ENCODE measurements at regions not wholly inside any gene's neighbourhood (a gene's known extent, or its start where the extent isn't known, plus 50 kb on each side); places are given as distances from the start of the nearest gene placed in this dataset.

DNA sequence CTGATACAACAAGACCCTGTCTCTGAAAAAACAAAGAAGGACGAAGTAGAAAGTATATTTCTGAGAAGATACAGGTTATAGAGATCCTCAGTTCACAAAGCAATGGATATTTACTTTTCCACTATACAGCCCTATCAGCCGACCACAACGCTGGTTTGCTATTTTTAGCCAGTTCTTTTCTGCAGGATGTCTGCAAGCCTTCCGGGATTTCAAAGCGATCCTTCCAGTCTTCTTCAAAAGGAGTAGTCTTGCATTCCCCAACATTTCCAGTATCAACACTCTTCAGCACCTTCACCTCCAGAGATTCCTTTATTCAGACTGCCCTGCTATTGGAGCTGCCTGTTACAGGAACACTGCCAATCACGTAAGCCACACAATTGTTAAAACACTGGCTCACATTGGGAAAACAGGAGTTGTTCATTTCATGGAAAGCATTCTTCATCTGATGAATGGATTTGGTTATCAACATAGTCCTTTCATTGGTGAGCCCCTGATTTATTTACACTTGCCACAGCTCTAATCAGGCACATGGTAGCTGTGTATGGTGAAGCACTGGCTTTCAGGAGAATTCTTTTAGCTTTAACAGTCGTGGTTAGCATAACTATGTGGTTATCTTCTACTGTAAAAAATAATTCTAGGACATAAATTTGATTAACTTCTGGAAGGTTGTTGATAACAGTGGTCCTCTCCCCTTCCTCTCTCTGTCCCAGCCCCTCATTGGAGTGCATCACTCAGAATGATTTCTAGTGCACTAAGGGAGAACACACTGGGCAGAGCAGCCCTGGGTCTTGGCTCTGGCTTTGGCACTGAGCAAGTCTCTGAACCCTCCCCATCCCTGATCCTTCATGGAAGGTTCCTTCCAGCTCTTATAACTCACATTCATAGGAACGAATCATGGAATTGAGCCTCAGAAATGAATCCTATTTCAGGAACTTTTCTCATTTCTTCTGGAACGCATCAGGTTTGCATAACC lies 109.9 kb upstream of the SORBS2 start:
- FAIRE-seq (no peak), DNase-seq (ENCODE audit: extremely low spot score, insufficient read length, low read depth) (no peak)

DNA sequence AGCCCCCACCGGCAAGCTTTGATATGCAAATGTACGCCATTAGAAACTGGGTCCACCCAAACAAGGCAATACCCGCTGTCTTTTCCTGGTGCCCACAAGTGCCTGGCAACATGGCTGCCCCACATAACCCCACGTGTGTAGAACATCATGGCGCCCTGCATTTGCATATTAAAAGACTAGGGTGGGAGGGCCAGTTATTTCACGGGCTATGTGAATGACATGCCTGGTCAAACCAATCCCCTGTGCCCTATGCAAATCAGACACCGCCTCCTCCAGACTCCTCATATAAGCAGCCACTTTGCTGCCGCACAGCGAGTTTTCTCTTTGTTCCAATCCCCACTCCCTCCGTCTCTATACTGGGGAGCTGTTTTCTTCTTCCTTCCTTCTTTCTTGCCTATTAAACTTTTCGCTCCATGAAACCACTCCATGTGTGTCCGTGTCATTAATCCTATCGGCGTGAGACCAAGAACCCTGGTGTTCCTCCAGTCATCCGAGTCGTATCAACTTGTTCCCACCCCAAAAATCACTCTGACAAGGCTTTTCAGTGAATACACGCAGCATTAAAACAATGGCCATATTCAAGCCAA lies 112.6 kb upstream of the SORBS2 start:
- FAIRE-seq (no peak), DNase-seq (ENCODE audit: extremely low spot score, insufficient read length, low read depth) (no peak)

DNA sequence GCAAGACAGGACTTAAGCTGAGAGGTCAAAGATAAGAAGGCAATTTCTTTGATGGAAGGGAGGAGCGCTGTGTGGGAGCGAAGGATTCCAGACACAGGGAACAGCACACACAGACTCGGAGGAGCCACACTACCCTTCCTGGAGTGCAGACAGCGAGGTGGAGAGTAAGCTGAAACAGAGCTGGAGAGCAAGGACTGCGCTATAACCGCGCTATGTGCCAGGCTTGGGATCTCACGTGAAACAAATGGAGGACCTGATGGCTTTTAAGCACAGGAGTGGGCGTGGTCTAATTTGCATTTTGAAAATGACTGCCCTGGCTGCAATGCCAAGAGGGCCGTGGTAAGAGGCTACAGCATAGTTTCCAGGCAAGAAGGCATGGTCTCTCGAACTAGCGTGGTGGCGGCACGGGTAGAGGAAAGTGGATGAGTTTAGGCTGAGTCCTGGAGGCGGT lies 113.9 kb upstream of the SORBS2 start:
- DNase-seq (ENCODE audit: extremely low spot score, insufficient read length, low read depth) (no peak), FAIRE-seq (no peak)

DNA sequence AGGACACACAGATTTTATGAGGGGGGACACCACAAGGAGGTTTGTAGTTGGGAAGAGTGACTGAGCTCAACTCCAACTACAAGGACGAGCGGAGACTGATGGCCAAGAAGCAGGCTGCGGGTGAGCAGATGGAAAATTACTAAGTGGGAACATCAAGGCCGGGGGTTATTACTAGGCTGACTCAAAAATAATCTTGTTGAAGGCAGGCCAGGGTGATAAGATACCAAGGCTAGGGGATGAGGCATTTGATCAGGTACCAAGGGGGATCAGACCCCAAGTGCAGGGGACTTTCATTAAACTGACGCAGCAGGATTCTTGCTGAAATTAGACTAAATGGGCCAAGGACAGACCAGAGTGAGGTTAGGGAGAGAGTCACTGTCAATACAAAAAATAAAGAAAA lies 119.4 kb upstream of the SORBS2 start:
- DNase-seq (ENCODE audit: extremely low spot score, insufficient read length, low read depth) (no peak), FAIRE-seq (no peak)

DNA sequence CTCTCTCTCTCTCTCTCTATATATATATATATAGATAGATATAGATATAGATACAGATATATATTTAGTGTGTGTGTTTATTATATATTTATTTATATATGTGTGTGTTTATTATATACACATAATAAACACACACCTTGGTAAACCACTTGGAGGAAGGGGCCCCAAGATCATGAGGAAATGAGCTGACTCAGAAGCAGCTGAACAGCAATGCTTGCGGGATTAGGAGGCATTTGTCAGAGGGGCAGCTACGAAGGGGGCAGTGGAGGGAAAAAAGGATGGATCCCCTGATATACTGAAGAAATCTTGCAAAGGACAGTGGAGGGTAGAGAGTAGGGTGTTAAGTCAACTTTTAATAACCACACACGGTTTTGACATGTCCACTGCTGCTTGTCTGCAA lies 120.0 kb upstream of the SORBS2 start:
- DNase-seq (ENCODE audit: extremely low spot score, insufficient read length, low read depth), result no peak
- no peak for FAIRE-seq

DNA sequence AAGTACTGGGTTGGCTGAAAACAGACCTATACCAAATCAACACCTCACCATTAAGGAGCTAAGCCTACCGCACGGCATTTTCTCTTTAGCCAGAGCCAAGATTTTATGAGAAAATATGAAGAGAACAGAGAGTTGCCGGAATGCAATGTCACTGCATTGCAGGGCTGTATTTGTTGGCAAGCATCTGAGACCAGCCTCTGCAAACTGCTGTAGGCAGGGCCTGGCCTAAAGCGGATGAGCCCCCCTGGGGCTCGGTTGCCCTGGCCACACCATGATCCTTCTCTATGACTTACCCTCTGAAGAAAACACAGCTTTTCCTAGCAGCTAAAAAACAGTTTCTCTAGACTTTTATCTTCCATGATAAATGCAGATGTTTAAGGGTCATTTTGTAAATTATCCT lies 120.5 kb upstream of the SORBS2 start:
- DNase-seq (ENCODE audit: extremely low spot score, insufficient read length, low read depth) (no peak), FAIRE-seq (no peak)

DNA sequence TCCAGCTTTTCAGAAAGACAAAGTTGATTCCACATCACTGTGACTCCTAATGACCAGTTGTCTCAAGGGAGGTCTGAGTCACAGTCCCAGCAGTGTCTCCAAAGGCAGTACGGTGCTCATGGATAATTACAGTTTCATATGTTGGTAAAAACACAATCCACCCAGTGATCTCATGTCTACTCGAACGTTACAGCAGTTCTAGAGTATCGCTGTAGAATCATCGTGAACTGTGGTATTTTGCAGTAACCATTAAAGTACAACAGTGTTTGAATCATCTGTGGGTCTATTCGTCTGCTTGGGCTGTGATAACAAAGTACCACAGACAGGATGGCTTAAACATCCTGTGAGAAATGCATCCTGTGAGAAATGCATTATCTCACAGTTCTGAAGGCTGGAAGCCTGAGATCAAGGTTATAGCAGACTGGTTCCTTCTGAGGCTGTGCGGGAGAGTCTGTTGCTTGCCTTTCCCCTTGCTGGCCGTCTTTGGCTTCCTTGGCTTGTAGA lies 121.1 kb upstream of the SORBS2 start:
- no peak for DNase-seq (ENCODE audit: extremely low spot score, insufficient read length, low read depth)
- no peak for FAIRE-seq

DNA sequence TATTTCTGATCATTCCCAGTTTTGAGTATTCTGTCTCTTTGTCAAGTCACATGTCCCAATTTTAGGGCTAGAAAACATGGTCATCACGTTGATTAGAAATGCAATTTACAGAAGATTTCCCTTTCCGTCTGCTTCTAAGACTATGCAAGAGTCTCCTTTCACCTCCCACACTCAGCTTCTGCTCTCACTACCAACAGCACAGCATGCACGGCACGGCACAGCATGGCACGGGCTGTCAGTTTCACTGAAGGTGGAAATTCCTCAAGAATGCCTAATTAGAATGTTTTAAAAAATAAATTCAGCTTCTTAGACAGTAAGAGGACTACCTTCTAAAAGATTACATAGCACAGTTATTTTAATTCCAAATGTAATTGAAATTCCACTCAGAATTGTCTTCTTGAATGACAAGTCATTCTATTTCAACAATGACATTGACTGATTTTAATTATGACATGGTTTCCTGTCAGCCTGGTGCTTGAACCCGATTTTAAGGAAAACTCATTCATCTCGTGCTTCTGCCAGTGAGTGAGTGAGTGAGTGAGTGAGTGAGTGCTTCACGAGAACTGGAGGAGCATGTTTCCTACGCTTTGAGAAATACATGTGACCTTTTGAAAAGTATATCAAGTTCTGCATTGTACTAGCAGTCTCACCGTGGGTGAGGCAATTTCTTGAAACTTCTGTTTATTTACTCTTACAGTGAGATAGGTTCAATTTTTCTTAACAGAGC lies 124.8 kb upstream of the SORBS2 start:
- no peak for FAIRE-seq
- no peak for DNase-seq (ENCODE audit: extremely low spot score, insufficient read length, low read depth)

DNA sequence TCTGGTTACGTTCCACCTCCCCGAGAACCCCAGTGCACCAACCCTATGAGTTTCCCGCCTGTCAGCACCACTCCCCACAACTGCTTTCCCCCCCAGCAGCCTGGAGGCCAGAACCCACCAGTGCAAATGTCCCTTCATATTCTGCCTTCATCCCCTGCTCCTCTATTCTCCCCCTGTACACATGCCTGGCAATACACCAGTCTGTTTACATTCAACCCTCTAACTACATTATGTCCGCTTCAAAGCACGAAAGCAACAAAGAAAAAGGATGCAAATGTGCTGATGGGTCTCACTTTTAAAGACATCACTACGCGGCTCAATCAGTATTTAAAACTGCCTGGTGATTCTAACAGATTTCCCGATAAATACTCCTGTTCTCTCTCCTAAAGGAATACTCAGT lies 126.7 kb upstream of the SORBS2 start:
- FAIRE-seq (no peak), DNase-seq (ENCODE audit: extremely low spot score, insufficient read length, low read depth) (no peak)

DNA sequence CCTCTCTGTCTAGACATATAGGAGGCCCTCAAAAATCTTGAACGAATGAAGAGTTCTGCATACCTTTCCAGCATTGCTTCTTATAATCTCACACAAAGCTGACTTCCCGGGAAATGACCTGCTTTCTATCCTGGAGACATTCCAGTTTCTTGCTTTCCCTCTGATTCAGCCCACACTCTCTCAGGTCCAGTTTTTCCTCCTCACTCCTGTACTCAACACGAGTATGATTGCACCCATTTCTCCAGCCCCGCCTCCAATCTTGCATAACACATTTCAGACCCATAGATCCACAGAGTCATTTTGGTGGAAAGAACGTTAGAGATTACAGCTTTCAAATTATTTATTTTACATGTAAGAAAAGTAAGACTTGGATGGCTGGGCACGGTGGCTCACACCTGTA lies 127.5 kb upstream of the TLR3 start:
- FAIRE-seq (no peak), DNase-seq (ENCODE audit: extremely low spot score, insufficient read length, low read depth) (no peak)

DNA sequence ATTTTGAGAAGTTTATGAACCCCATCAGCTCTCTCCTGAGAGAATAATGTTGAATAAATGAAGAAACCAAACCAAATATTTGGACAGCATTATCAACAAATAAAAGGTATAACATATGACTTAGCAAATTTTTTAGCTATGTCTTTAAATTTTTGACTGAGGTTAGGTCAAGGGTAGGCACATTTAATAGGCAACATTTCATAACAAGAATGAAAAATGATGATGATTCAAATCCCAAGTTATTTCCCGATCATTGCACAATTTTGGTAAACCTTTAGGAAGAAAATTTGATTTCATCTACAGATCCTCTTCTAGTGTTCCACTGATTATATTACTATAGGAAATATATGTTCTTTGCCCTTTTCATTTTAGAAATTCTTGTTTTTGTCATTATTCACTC lies 123.7 kb upstream of the TLR3 start:
- no peak for DNase-seq (ENCODE audit: extremely low spot score, insufficient read length, low read depth)
- FAIRE-seq, result no peak

DNA sequence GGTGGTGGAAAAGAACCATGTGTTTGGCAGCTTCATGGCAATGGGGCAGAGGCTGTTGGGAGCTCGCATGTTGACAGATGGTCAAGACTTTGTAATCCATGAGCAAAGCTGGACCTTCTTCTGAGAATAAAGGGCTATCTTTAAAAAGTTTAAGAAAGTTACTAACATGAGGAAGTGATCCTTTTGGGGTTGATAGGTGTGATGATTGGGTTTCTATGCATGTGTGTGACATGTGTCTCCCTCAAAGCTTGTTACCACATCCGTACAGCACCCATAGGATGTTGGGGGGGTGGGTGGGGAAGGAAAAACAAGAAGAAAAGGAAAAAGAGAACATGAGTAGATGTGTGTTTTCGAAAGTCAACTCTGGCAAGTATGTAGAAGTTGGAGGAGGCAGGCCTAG lies 123.0 kb upstream of the TLR3 start:
- DNase-seq (ENCODE audit: extremely low spot score, insufficient read length, low read depth), result no peak
- FAIRE-seq, result peak; percentile 59

DNA sequence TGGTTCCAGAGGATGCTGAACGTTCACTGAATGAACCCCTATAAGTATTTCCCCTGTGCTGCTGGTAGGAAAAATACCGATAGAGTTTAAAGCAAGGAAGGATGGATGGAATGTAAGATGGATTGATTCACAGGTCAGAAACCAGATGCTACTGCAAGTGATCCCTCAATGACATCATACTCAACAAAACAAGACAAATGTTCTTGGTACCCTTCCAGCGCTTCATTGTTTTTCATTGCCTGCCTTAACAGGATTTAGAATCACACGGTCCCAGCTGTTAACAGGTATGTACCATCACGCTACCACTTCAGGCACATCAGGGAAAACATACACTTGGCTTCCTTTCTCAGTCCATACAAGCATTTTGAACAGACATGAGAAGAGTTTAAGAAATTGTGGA lies 118.1 kb upstream of the TLR3 start:
- DNase-seq (ENCODE audit: extremely low spot score, insufficient read length, low read depth), result no peak
- no peak for FAIRE-seq

DNA sequence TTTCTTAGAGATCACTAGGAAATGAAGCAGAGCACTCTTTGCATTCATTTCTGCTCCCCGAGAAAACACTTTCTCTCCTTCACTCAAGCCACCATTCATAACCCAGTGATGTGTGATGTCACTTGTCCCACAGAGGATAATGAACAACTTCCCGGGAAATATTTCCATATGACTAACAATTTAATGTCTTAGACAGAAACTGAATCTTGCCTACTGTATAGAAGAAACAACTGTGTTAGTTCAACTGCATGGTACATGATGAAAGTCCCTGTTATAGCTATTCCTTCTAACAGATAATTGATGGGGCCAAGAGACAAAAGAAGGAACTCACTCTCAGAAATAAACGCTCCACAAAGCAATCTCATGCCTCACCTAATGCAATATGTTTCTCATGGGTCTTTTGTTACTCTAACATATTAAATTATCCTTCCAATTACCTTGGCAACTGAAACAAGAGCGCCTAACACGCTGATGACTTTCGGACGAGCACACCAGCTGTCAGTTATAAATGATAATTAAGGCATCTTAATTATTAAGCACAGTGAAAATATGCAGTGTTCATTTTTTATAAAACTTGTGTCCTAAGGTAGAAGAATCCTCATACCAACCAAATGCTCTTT lies 113.7 kb upstream of the TLR3 start:
- DNase-seq (ENCODE audit: extremely low spot score, insufficient read length, low read depth), result no peak
- no peak for FAIRE-seq

DNA sequence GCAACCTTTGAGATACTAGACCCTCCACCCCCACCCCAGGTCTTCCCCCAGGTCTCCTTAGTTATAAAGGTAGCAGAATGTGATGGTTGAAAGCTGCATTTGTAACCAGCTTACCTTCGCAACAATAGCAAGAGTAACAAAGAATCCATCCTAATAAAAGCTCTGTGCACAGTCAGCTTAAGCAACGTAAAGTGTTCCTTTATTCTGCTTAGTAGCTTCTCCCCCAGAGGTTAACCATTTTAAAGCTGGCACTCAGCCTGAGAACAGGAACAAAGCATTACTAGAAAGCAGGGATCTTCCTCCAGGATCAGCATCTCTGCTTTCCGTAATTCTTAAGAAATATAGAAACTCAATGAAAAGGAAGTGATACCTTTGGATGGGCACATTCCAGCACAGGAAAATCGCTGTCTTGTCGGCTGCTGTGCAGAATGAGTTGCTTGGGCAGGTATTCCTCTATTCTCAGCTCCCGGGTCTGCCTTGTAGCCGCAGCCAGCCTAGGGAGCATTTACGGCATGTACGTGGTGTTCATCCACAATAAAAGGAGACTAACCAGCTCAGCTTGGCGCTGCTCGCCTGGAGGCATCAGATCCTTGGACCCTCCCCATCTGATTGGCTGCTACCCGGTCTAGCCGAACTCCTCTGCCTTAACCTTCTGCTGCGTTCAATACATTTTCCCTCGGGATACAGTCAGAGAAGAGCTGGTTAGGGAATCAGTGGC lies 113.0 kb upstream of the TLR3 start:
- FAIRE-seq (no peak), DNase-seq (ENCODE audit: extremely low spot score, insufficient read length, low read depth) (no peak)

DNA sequence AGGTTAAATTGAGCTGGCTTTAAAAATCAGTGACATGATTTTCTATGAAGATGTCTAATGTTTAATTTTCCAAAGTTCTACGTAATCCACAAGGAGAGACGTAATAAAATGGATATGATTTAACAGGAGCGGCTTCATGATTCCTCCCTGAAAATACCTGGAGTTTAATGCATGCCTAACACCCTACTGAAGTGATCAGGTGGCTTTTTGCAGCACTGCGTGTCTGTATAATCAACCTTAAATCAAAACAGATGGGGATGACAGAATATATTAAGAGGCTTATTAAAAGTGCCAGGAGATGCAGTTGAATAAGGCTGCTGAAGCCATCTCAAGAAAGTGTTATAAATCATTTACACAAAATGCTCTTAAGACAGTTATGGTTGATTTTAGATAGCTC lies 112.4 kb upstream of the TLR3 start:
- DNase-seq (ENCODE audit: extremely low spot score, insufficient read length, low read depth) (no peak), FAIRE-seq (no peak)

DNA sequence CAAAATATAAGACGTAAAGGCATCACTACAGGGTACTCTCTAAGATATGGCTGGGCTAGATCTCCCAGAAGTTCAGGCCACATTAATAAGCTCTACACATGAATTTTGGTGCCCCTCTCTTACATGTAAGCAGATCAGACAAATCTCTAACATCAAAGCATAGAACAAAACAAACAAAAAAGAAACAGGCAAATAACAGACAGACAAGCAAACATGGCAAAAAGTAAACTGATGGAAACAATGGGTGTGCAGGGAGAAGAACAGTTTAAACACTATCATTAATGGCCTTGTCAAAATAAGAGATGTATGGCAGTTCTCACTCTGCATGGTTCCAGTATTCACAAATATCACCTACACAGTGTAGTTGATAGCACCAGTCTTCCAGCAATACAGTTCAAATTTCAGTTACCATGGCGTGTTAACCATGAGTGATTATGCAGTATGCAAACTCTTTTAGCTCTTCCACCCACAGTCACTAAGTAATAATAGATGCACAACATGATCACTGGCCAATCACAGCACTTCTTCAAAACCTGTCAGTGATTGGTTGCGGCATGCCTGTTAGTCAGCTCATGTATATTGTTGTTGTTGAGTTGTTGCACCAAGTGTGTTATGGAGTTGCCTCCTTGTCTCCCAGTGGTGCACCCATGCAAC lies 110.7 kb upstream of the TLR3 start:
- FAIRE-seq (no peak), DNase-seq (ENCODE audit: extremely low spot score, insufficient read length, low read depth) (no peak)

DNA sequence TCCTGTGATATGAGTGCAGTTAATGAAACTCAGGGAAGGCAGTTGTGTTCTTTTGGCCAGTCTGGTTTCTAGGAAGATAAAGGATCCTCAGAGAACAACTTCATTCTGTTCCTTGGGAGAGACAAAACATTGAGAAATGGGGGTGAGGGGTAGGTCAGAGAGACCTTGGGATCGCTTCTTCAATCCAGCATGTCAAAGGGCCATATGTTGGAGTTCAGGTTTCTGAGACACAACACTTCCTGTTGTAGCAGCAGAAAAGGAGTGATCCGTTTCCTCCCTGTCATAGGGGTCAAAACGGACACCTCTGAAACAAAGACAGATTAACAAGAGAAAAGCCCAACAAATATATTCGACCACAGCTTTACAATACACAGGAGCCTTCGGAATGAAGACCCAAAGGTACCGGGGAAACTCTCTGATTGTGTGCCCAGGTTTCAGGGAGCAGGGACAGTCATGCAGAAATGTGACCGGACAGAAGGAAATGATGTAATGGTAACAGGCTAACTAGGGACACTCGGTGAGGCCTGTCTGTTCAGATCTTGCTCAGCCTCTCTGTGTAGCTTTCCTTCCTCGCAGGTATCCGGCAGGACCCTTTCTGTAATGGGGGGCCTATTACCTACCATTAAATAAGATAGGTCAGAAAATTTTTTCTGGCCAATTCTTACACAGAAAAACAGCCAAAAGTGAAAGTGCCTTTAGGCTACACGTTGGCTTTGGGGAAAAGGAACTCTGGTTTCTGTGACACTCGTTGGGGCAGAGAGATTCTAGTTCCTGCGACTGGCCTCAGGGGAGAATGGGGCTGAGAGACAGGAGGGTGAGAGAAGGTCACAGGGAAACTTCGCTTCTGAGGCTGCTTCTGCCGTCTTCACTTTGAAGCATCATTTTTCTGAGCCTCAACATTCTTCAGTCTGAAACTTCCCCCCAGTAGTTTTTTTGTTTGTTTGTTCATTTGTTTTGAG lies 103.3 kb upstream of the TLR3 start:
- peak; percentile 84 for FAIRE-seq
- DNase-seq (ENCODE audit: extremely low spot score, insufficient read length, low read depth), result peak; percentile 7
